ENCODE measurements at regions not wholly inside any gene's neighbourhood (a gene's known extent, or its start where the extent isn't known, plus 50 kb on each side); places are given as distances from the start of the nearest gene placed in this dataset.

DNA sequence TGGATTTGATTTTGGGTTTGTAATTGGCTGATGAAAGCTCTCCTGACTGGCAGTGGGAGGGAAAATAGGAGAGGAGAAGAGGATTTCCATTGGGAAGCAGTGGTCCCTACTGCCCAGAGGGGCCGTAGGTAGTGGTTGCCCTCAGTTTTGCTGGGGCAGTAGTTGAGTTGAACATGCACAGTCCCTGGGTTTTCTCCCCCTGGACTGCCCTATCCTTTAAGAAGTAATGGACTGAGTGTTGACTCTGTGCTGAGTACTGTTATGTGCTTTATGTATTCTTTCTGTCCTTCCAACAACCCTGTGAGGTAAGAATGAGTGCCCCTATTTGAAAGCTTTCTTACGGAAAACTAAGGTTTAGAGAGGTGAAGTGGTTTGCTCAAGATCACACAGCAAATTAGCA, 111.2 kb upstream of the RPS23 start:
- TF ChIP-seq, protein P1, sequence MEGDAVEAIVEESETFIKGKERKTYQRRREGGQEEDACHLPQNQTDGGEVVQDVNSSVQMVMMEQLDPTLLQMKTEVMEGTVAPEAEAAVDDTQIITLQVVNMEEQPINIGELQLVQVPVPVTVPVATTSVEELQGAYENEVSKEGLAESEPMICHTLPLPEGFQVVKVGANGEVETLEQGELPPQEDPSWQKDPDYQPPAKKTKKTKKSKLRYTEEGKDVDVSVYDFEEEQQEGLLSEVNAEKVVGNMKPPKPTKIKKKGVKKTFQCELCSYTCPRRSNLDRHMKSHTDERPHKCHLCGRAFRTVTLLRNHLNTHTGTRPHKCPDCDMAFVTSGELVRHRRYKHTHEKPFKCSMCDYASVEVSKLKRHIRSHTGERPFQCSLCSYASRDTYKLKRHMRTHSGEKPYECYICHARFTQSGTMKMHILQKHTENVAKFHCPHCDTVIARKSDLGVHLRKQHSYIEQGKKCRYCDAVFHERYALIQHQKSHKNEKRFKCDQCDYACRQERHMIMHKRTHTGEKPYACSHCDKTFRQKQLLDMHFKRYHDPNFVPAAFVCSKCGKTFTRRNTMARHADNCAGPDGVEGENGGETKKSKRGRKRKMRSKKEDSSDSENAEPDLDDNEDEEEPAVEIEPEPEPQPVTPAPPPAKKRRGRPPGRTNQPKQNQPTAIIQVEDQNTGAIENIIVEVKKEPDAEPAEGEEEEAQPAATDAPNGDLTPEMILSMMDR (IDR thresholded peaks at IDR 0.05; ENCODE audit: low read depth, low read length), result no peak
- no peak overlapping the region for H3K4me3 ChIP-seq
- no peak overlapping the region for H3K27ac ChIP-seq
- no peaks in the 10 kb centered on the region for H3K9me3 ChIP-seq (ENCODE audit: low read depth)
- DNase-seq (ENCODE audit: low read depth in 1 of 2, low spot score in 1 of 2), result no peak
- no peaks in the 10 kb centered on the region for H3K27me3 ChIP-seq
- H3K4me1 ChIP-seq (ENCODE audit: low read depth), result peaks cover 11% of the 10 kb centered on the region
- H3K36me3 ChIP-seq, result no peaks in the 10 kb centered on the region

DNA sequence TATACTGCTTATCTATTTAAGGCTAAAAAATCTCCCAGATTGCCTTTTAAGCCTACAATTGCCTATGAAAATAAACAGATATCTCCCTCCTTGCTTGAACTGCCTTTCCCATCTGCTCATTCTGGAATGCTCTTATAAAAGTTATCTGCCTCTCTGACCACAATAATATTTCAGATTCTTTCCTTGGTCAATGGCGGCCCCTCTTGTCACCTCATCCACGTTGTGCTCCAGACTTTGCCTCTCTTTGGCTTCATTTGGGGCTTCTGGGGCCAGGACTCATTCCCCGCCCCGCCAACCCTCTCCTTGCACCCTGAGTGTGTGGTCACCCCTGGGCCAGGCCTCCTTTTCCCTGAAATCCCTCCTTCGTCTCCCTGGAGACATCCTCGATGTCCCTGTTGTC, 110.0 kb upstream of the RPS23 start:
- H3K36me3 ChIP-seq, result no peaks in the 10 kb centered on the region
- TF ChIP-seq, protein P1 (IDR thresholded peaks at IDR 0.05; ENCODE audit: low read depth, low read length), result no peak
- H3K9me3 ChIP-seq (ENCODE audit: low read depth), result no peaks in the 10 kb centered on the region
- H3K4me1 ChIP-seq (ENCODE audit: low read depth), result peaks cover 11% of the 10 kb centered on the region
- no peak overlapping the region for H3K27ac ChIP-seq
- H3K4me3 ChIP-seq, result no peak overlapping the region
- H3K27me3 ChIP-seq, result no peaks in the 10 kb centered on the region
- DNase-seq (ENCODE audit: low read depth in 1 of 2, low spot score in 1 of 2), result peak in 1 of 2 donors; percentile 88

DNA sequence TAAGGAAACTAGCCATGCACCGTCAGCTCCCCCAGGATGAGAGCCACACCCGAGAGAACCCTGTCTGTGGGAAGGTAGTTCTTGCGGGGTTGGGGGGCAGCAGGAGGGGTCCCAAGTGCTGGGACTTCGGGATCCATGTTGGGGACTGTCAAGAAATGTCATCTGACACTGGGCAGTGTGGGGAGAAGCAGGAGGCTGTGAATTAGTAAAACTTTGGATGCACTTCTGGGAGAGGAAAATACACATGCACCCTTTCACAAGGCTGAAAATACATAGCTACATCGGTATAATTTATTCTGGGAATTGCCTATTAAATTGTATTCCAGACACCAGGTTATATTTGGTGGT, 109.6 kb upstream of the RPS23 start:
- H3K27me3 ChIP-seq, result no peaks in the 10 kb centered on the region
- H3K4me1 ChIP-seq (ENCODE audit: low read depth), result peaks cover 11% of the 10 kb centered on the region
- DNase-seq (ENCODE audit: low read depth in 1 of 2, low spot score in 1 of 2), result no peak
- H3K4me3 ChIP-seq, result no peak overlapping the region
- TF ChIP-seq, protein P1 (IDR thresholded peaks at IDR 0.05; ENCODE audit: low read depth, low read length), result no peak
- no peak overlapping the region for H3K27ac ChIP-seq
- H3K9me3 ChIP-seq (ENCODE audit: low read depth), result no peaks in the 10 kb centered on the region
- no peaks in the 10 kb centered on the region for H3K36me3 ChIP-seq

DNA sequence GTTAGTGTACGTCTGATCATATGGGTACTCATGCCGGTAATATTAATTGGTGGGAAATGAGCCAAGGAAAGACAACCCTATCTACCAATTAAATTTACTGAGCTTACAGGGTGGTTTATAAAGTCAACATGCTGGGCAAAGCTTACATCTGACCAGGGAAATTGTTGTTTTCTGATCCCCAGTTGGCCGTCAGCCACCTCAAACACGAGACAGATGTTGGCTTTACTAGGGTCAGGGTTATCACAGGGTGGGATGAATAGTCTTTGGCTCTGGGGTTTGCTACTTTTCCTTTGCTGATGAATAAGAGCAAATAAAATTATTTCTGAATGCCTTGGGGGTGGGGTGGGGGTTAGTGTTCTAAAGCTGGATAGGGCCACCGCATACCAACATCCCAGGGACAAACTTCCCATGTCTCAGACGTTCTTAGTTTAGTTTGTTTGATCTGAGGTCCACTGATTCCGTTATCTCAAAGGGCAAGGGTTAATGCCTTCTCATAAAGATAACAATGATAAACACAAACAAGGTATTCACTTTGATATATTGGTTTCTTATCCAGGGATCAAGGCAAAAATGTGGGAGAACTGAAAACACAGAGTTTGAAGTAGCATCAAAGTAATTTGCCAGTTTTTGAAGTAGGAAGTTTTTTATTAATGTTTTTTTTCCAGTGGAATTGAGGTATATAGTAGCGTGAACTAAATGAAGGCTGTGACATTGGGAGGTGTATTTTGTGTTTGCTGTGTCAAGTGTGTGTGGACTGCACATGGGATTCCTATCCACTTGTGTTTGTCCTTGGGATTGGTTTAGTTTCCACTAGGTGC, 109.1 kb upstream of the RPS23 start:
- H3K9me3 ChIP-seq (ENCODE audit: low read depth), result no peaks in the 10 kb centered on the region
- peak overlapping the region; percentile 12 for H3K27ac ChIP-seq
- H3K36me3 ChIP-seq, result no peaks in the 10 kb centered on the region
- peak in 1 of 2 donors; percentile 79 for DNase-seq (ENCODE audit: low read depth in 1 of 2, low spot score in 1 of 2)
- H3K4me3 ChIP-seq, result no peak overlapping the region
- H3K4me1 ChIP-seq (ENCODE audit: low read depth), result peaks cover 11% of the 10 kb centered on the region
- no peaks in the 10 kb centered on the region for H3K27me3 ChIP-seq
- TF ChIP-seq, protein P1 (IDR thresholded peaks at IDR 0.05; ENCODE audit: low read depth, low read length), result no peak

DNA sequence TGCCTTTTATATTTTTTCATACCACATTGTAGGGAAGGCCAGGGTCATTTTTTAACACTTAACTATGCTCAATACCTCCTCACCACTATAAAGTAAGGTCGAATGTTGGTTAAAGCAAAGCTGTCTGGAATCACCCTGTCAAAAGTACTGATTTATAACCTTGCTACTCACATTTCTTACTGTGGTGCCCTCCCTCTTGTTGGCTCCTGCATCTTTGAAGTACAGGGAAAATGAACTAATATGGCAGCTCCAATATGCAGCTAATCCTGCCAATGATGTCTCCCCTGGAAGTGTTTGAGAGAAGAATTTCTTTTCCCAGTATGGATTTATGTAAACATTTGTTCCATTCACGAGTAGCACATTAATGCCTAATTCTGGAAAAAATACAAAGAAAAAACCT, 108.4 kb upstream of the RPS23 start:
- TF ChIP-seq, protein P1 (IDR thresholded peaks at IDR 0.05; ENCODE audit: low read depth, low read length), result no peak
- peaks cover 11% of the 10 kb centered on the region for H3K4me1 ChIP-seq (ENCODE audit: low read depth)
- no peaks in the 10 kb centered on the region for H3K27me3 ChIP-seq
- DNase-seq (ENCODE audit: low read depth in 1 of 2, low spot score in 1 of 2), result no peak
- no peaks in the 10 kb centered on the region for H3K36me3 ChIP-seq
- H3K27ac ChIP-seq, result peak overlapping the region; percentile 12
- no peak overlapping the region for H3K4me3 ChIP-seq
- H3K9me3 ChIP-seq (ENCODE audit: low read depth), result no peaks in the 10 kb centered on the region

Data from cardiac muscle cell (in vitro differentiated cells and primary cell).